H9 (cell line): ENCODE measurements at regions not wholly inside any gene's neighbourhood (a gene's known extent, or its start where the extent isn't known, plus 50 kb on each side); places are given as distances from the start of the nearest gene placed in this dataset.

Experiments used
- DNase-seq: peaks from one replicate; pipeline ENCODE4 v3.0.0-alpha.2; 2017
- H2AFZ ChIP-seq: one replicate; pipeline ENCODE4 v1.6.1; 2013; ENCODE audit warnings: mild to moderate bottlenecking, low read length, control low read depth, moderate library complexity
- H2AK5ac ChIP-seq: 2 replicates; pipeline ENCODE4 v1.6.1; 2013; ENCODE audit warnings: low read length, control low read depth, mixed read lengths; ENCODE audit not compliant: insufficient read length
- H2BK120ac ChIP-seq: one replicate; pipeline ENCODE4 v1.6.1; 2013; ENCODE audit warnings: low read depth, mild to moderate bottlenecking, low read length, control low read depth, inconsistent platforms; ENCODE audit not compliant: poor library complexity, severe bottlenecking
- H2BK12ac ChIP-seq: 2 replicates; pipeline ENCODE4 v1.6.1; 2013; ENCODE audit warnings: low read length, control low read depth, mixed read lengths, low read depth; ENCODE audit not compliant: insufficient read length
- H2BK15ac ChIP-seq: 2 replicates; pipeline ENCODE4 v1.6.1; 2013; ENCODE audit warnings: low read depth, low read length, control low read depth
- H2BK20ac ChIP-seq: one replicate; pipeline ENCODE4 v1.6.1; 2013; ENCODE audit warnings: low read depth, mild to moderate bottlenecking, low read length, control low read depth, inconsistent platforms; ENCODE audit not compliant: poor library complexity, severe bottlenecking
- H2BK5ac ChIP-seq: 2 replicates; pipeline ENCODE4 v1.6.1; 2013; ENCODE audit warnings: low read length, control low read depth, mixed read lengths; ENCODE audit not compliant: insufficient read length
- H3K14ac ChIP-seq: 2 replicates; pipeline ENCODE4 v1.6.1; 2013; ENCODE audit warnings: low read length, control low read depth; ENCODE audit not compliant: insufficient read depth
- H3K18ac ChIP-seq: 2 replicates; pipeline ENCODE4 v1.6.1; 2013; ENCODE audit warnings: low read depth, mild to moderate bottlenecking, mixed read lengths, low read length, control low read depth; ENCODE audit not compliant: insufficient read length
- H3K23ac ChIP-seq: 2 replicates; pipeline ENCODE4 v1.6.1; 2013; ENCODE audit warnings: low read length, control low read depth, mixed read lengths, low read depth; ENCODE audit not compliant: insufficient read length
- H3K23me2 ChIP-seq: 2 replicates; pipeline ENCODE4 v1.6.1; 2013; ENCODE audit warnings: low read depth, mild to moderate bottlenecking, mixed read lengths, low read length, control low read depth; ENCODE audit not compliant: insufficient read length, poor library complexity, severe bottlenecking
- H3K27ac ChIP-seq: 2 replicates; pipeline ENCODE4 v1.5.1; 2013; ENCODE audit warnings: low read length, control low read depth, mixed read lengths, low read depth; ENCODE audit not compliant: insufficient read length
- H3K27me3 ChIP-seq: 2 replicates; pipeline ENCODE4 v1.6.1; 2013; ENCODE audit warnings: low read length, control low read depth, inconsistent platforms; ENCODE audit not compliant: insufficient read depth
- H3K4ac ChIP-seq: 2 replicates; pipeline ENCODE4 v1.6.1; 2013; ENCODE audit warnings: low read depth, mild to moderate bottlenecking, control low read depth, inconsistent platforms, low read length, moderate library complexity
- H3K4me1 ChIP-seq: 2 replicates; pipeline ENCODE4 v1.6.1; 2013; ENCODE audit warnings: low read length, control low read depth, inconsistent platforms; ENCODE audit not compliant: insufficient read depth
- H3K4me2 ChIP-seq: 2 replicates; pipeline ENCODE4 v1.6.1; 2013; ENCODE audit warnings: low read length, control low read depth, mixed read lengths; ENCODE audit not compliant: insufficient read length, insufficient read depth
- H3K56ac ChIP-seq: 2 replicates; pipeline ENCODE4 v1.6.1; 2013; ENCODE audit warnings: low read depth, mild to moderate bottlenecking, mixed read lengths, low read length, control low read depth; ENCODE audit not compliant: insufficient read length
- H3K79me1 ChIP-seq: 2 replicates; pipeline ENCODE4 v1.6.1; 2013; ENCODE audit warnings: low read depth, mild to moderate bottlenecking, moderate library complexity, low read length, control low read depth, inconsistent platforms; ENCODE audit not compliant: insufficient read depth, poor library complexity, severe bottlenecking
- H3K79me2 ChIP-seq: 2 replicates; pipeline ENCODE4 v1.6.1; 2013; ENCODE audit warnings: low read length, control low read depth, inconsistent platforms; ENCODE audit not compliant: insufficient read depth
- H3K9ac ChIP-seq: 2 replicates; pipeline ENCODE4 v1.6.1; 2013; ENCODE audit warnings: low read length, control low read depth, mixed read lengths; ENCODE audit not compliant: insufficient read length; ENCODE audit errors: extremely low read depth
- H3K9me3 ChIP-seq: one replicate; pipeline ENCODE4 v1.6.1; 2013; ENCODE audit warnings: low read depth, low read length, inconsistent platforms; ENCODE audit not compliant: control insufficient read depth
- H3T11ph ChIP-seq: one replicate; pipeline ENCODE4 v1.6.1; 2013; ENCODE audit warnings: mild to moderate bottlenecking, low read length, control low read depth, inconsistent platforms
- H4K20me1 ChIP-seq: one replicate; pipeline ENCODE4 v1.6.1; 2013; ENCODE audit not compliant: control insufficient read depth, insufficient read length, insufficient read depth
- H4K5ac ChIP-seq: 2 replicates; pipeline ENCODE4 v1.6.1; 2013; ENCODE audit warnings: low read depth, mild to moderate bottlenecking, mixed read lengths, low read length, control low read depth; ENCODE audit not compliant: insufficient read length
- H4K8ac ChIP-seq: replicated peaks from 2 replicates; pipeline ENCODE4 v1.6.1; 2013; ENCODE audit warnings: low read length, control low read depth, mixed read lengths, low read depth; ENCODE audit not compliant: insufficient read length
- H4K91ac ChIP-seq: 2 replicates; pipeline ENCODE4 v1.6.1; 2013; ENCODE audit warnings: low read depth, mild to moderate bottlenecking, moderate library complexity, mixed read lengths, low read length, control low read depth; ENCODE audit not compliant: insufficient read length
- H3K27ac Mint-ChIP-seq, 3 experiments: 2 replicates in 2 of 3; 3 replicates in 1 of 3; pipeline ENCODE4 v1.8.0; 2020 to 2021; ENCODE audit warnings: mixed read lengths in 3 of 3, mild to moderate bottlenecking in 1 of 3, moderate library complexity in 1 of 3
- H3K27me3 Mint-ChIP-seq: 2 replicates; pipeline ENCODE4 v1.8.0; 2021; ENCODE audit warnings: low read depth, mild to moderate bottlenecking, moderate library complexity, mixed read lengths
- H3K36me3 Mint-ChIP-seq, 3 experiments: 2 replicates in 2 of 3; 3 replicates in 1 of 3; pipeline ENCODE4 v1.8.0; 2020 to 2021; ENCODE audit warnings: low read depth in 3 of 3, mixed read lengths in 3 of 3; ENCODE audit not compliant: insufficient read depth in 1 of 3
- H3K4me1 Mint-ChIP-seq, 2 experiments: 2 replicates each; pipeline ENCODE4 v1.8.0; 2020; ENCODE audit warnings: mixed read lengths in 2 of 2
- H3K4me3 Mint-ChIP-seq, 2 experiments: 2 replicates in 1 of 2; 3 replicates in 1 of 2; pipeline ENCODE4 v1.8.0; 2020 to 2021; ENCODE audit warnings: mild to moderate bottlenecking in 2 of 2, mixed read lengths in 2 of 2, moderate library complexity in 1 of 2
- H3K9me3 Mint-ChIP-seq, 2 experiments: 2 replicates in 1 of 2; 3 replicates in 1 of 2; pipeline ENCODE4 v1.8.0; 2020; ENCODE audit warnings: mild to moderate bottlenecking in 2 of 2, mixed read lengths in 2 of 2, moderate library complexity in 1 of 2
- CTCF ChIP-seq: fragments of 200-600 bp; sonication (generic); conservative IDR thresholded peaks from 3 replicates; pipeline ENCODE4 v1.8.0; 2021; ENCODE audit warnings: antibody characterized with exemption, mild to moderate bottlenecking
- WGBS: extraction: QIAGEN DNeasy Blood & Tissue Kit; methylation state at CpG from one replicate; pipeline ENCODE4 v1.1.7; 2013; ENCODE audit warnings: missing lambda C conversion rate, low lambda C conversion rate, mixed read lengths; ENCODE audit not compliant: insufficient read length; ENCODE audit errors: extremely low coverage; 5-methylcytosine and 5-hydroxymethylcytosine counted together

DNA sequence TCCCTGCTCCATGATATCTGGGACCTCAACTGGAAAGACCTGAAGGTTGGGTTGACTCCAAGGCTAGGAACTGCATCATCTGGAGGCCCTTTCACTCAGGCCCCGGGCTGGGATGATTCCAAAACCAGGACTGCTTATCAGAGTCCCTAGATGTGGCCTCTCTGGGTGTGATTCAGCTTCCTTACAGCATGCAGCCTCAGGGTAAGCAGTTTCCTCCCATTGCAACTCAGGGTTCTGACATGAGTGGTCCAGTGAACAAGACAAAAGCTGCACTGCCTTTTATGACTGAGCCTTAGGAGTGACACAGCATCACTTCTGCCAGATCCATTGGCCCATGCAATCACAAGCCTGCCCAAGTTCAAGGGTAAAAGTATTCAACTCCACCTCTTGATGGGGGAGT, 502.8 kb downstream of the COG6 start:
- no peak overlapping the region for H3K23ac ChIP-seq
- DNase-seq = no peak
- no peak overlapping the region for H3K4me2 ChIP-seq
- no peak overlapping the region for H2BK15ac ChIP-seq
- no peak overlapping the region for H2BK120ac ChIP-seq
- no peaks in the 10 kb centered on the region; the same call in none of the 2 replicates for H3K27me3 Mint-ChIP-seq
- no peak overlapping the region for H2BK12ac ChIP-seq
- no peaks in the 10 kb centered on the region for H3K9me3 ChIP-seq
- no peaks in the 10 kb centered on the region for H3K27me3 ChIP-seq
- no peak for TF ChIP-seq CTCF
- H2BK20ac ChIP-seq = no peak overlapping the region
- H3K27ac ChIP-seq = no peak overlapping the region
- no peaks in the 10 kb centered on the region; a peak in 1 of 7 replicates for H3K36me3 Mint-ChIP-seq
- no peak overlapping the region for H3K56ac ChIP-seq
- no peak overlapping the region for H3T11ph ChIP-seq
- no peak overlapping the region for H3K4ac ChIP-seq
- no peaks in the 10 kb centered on the region for H3K4me1 ChIP-seq
- no peak overlapping the region for H2BK5ac ChIP-seq
- H4K20me1 ChIP-seq = no peaks in the 10 kb centered on the region
- H4K5ac ChIP-seq = no peak overlapping the region
- H4K8ac ChIP-seq = no peak overlapping the region
- peaks cover 4 to 7% of the 10 kb centered on the region in 2 experiments for H3K4me1 Mint-ChIP-seq
- H2AFZ ChIP-seq = no peak overlapping the region
- no peaks in the 10 kb centered on the region for H3K9me3 Mint-ChIP-seq
- no peaks in the 10 kb centered on the region for H3K79me1 ChIP-seq
- no peaks in the 10 kb centered on the region for H3K23me2 ChIP-seq
- no peak overlapping the region for H4K91ac ChIP-seq
- H2AK5ac ChIP-seq = no peak overlapping the region
- no peak overlapping the region for H3K4me3 Mint-ChIP-seq
- no CpG with 5 or more reads among the region's 1 CpG for WGBS
- H3K18ac ChIP-seq = no peak overlapping the region
- no peak overlapping the region for H3K9ac ChIP-seq
- no peak overlapping the region for H3K27ac Mint-ChIP-seq
- H3K79me2 ChIP-seq = no peaks in the 10 kb centered on the region
- no peak overlapping the region for H3K14ac ChIP-seq
